HG03565 (cell line): ENCODE measurements at regions not wholly inside any gene's neighbourhood (a gene's known extent, or its start where the extent isn't known, plus 50 kb on each side); places are given as distances from the start of the nearest gene placed in this dataset.

ENCODE experiments used
- ATAC-seq: cut with Tn5 transposase; IDR thresholded peaks from one replicate; pipeline ENCODE4 v1.9.1; 2021; ENCODE audit warnings: mild to moderate bottlenecking, moderate library complexity; ENCODE audit not compliant: unreplicated experiment

DNA sequence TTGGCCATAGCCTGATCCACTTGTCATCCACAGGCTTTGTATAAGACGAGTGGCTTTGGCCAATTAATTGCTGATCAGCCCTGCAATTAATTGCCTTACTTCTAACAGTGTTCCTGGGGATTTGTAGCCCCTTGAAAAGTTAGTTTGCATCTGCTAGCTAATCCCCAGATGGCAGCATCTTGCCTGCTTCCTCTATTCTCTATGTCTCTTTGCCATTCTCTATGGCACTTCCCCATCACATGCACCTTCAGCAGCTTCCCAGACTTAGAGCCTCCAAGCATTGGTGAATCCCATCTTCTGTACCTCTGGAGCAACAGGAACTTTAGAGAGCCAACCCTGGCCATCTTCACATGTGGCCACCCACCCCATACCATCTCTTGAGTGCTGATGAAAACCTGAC, 197.0 kb upstream of the DMAC1 start:
- ATAC-seq, result no peak

GRCh38 chr9:7988644-7989280, 189.2 kb upstream of the DMAC1 start:
- ATAC-seq, result no peak

- ATAC-seq, result no peak
These were observed 185.1 kb upstream of the DMAC1 start for GRCh38 chr9:7984692-7985091.

GRCh38 chr9:7984203-7984602, 184.6 kb upstream of the DMAC1 start:
- no peak for ATAC-seq

DNA sequence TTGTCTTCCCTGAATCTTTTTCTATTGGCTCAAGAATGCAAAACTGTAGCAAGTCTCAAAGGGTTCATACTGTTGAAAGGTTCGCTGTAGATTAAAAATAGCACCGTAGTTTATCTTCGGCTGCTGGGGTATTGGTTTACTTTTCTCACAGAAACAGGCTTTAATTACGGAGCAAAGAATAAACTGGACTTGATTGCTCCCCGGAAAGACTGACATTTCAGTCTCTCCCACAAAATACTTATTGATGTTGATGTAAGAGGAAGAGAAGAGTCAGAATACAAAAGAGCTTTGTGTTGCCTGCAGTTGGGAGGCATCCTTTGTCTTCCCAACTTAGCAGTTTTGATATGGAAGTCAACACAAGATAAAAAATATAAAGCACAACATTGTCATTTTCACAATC, 183.9 kb upstream of the DMAC1 start:
- ATAC-seq, result no peak

DNA sequence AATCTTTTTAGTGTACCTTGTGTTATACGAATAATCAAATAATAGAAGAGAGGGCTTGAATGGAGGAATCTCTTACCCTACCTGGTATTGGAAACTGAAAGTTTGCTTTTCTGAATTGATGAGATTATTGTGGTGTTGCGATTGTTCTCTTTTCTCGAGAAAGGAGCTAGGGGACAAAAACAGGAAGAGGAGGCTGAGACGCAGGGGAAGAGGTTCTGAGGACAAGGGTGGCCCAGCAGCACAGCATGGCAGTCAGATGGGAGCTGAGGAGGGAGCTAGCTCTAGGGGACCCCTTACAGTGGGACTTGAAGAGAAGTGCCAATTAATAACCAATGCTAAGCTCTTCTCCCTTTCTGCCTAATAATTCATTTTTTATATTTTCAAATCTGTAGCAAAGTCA, 183.3 kb upstream of the DMAC1 start:
- ATAC-seq, result no peak

DNA sequence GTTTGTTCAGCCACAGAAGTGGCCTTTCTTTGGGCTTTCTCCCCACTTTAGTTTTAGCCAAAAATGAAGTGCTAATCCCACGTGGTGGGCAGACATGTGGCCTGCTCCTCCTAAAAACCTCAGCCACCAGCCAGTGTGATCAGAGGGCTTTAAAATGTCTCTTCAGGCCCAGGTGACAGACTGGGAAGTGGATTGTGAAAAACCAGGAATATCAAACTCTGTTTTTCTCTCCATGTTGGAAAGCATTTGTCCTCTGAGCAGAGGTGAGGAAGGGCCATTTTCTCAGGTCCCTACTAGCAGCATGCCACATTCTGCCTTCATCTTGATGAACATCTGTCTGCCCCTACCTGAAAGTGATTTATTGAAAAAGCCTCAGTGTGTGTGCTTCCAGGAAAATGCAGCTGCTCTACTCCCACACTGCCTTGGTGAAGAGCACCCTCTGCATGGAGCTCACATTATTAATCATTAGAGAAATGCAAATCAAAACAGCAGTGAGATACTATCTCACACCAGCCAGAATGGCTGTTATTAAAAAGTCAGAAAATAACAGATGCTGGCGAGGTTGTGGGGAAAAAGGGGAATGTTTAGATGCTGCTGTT, 181.2 kb upstream of the DMAC1 start:
- no peak for ATAC-seq

DNA sequence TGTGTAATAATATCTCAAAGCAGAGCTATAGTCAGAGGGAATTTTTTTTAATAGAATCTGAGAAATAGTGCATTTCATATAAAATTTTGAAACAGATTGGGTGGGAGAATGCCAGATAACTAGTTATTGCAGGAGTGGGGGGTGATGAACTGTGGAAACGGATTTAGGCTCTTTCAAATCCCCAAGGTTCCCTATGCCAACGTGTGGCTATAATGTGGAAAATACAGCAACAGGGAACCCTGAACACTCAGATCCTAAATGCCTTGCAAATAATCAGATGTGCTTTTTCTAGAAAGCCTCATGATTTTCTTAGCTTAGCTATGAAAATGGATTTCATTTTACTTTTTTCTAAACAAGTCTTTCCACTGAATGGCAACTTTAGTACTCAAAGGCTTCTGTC, 180.5 kb upstream of the DMAC1 start:
- no peak for ATAC-seq

- no peak for ATAC-seq
These were observed 180.0 kb upstream of the DMAC1 start for GRCh38 chr9:7979611-7980010.

- ATAC-seq, result no peak
These were observed 178.0 kb upstream of the DMAC1 start for GRCh38 chr9:7977586-7977985.

DNA sequence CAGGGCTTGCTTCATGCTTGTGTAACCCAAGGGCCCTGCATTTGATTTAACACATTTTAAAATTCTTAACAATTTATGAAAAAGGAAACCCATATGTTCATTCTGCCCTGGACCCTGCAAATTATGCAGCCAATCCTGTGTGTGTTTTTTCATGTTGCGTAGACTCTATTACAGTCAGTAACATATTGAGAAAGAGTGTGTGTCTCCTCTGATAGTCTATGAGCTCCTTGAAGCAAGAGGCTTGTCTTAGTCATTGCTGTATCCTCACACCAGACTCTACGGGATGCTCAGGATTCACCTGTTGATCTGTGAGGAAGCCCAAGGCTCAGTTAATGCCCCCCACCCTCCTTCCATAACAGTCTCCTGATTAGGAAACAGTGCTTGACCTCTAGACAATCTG, 177.3 kb upstream of the DMAC1 start:
- ATAC-seq, result no peak

DNA sequence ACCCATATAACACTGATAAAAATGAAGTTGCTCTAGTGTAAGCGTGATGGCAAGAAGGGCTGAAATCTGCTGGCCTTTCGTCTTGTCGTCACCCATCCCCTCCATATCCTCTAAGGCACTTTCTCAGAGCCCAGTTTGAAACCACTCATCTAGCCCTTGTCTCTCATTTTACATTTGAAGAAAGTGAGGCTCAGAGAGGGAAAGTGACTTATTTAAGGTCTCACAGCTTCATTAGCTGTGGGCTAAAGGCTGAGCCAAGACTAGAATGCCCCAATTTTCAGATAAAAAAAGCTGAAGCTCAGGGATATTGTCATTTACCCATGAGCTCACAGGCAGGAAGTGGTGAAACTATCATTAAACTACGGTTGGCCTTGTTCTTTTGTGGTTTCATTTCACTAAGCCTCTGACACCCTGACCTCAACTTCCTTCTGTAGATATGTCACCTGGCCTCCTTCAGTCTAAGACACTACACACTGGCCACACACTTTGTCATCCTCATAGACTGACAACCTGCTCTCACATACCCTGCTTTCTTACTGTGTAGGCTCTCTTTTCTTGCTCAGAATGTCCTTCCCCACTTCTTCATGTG, 176.7 kb upstream of the DMAC1 start:
- ATAC-seq, result peak; percentile 97

GRCh38 chr9:7975336-7975735, 175.8 kb upstream of the DMAC1 start:
- no peak for ATAC-seq

DNA sequence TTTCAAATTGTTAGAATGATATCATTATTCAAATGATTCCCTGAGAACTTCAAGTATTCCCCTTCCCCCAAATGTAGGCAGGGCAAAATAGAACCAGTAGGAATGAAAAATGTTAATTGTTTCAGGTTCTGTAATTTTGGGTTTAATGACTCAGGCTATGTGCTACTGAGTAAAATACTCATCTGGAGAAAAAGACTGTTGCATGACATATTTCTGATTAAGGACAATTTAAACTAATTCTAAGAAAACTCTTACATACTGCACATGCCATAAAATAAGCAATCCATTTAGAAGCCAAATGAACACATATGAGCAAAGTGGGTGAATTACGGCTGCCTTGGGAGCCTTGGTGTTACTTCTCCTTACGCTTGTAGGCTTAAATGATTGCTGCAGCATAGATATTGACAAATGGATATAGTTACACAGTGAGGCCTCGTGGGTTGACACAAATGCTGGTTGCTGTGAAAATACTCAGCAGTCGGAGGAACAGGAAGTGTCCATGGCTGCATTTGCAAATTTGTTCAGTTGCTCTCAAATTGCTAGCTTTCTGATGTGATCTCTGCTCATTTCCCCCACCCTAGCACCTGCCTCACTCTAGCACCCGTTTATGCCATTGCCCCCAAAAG, 174.9 kb upstream of the DMAC1 start:
- ATAC-seq, result no peak

GRCh38 chr9:7973123-7973522, 173.5 kb upstream of the DMAC1 start:
- ATAC-seq, result no peak

DNA sequence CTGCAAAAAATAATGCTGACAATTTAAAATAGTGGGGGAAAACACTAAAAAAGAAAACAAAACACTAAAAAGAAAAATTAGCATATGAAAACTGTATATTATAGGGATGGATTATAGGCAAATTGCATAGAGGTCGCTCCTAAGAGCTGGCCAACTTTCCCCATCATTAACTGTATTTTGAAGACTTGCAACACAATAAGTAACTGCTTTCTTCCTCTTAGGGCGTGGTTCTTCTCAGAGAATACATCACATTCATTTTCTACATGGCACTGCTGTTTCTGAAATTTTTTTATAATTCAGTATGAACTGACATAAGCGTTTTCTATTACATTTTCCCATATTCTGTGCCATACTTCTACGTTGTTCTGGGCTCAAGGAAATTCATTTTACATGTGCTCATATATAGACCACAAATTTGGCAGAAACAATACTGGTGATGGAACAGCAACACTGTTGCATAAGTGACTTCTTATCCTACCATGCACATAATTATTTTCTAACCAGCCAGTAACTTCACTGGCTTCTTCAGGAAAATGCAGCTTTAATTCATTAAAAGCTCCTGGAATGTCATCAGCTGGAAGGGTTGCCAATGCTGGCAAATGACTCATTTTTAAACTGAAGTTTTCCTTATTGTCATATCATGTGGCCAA, 171.2 kb upstream of the DMAC1 start:
- no peak for ATAC-seq

DNA sequence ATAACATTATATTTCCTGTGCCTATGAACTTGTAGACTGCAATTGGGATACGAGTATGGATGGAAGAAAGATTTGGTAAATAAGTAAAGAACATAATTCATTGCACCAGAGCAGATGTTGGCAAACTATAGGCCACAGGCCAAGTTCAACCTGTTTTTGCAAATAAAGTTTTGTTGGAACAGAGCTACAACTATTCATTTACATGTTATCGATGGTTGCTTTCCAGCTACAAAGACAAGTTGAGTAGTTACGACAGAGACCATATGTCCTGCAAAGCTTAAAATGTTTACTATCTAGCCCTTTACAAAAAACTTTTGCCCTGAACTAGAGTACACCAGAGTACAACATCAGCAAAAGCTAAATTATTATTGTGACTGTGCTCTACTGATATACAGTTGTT, 169.1 kb upstream of the DMAC1 start:
- no peak for ATAC-seq

DNA sequence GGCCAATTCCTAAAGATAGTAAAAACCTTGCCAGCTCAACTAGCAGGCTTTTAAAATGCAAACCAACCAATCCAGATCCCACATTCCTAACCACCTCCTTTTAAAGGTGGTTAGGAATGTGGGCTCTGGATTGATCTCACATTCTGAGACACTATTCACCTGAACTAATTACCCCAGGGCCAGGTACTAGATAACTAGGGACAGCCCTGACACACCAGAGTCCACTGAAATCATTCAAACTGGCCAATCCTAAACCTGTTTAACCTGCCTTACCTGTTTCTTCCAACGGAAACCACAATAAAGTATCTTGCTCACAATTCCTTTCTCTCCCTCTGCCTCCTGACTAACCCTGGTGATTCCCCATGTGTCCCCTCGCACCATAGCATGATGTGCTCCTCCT, 168.3 kb upstream of the DMAC1 start:
- no peak for ATAC-seq

DNA sequence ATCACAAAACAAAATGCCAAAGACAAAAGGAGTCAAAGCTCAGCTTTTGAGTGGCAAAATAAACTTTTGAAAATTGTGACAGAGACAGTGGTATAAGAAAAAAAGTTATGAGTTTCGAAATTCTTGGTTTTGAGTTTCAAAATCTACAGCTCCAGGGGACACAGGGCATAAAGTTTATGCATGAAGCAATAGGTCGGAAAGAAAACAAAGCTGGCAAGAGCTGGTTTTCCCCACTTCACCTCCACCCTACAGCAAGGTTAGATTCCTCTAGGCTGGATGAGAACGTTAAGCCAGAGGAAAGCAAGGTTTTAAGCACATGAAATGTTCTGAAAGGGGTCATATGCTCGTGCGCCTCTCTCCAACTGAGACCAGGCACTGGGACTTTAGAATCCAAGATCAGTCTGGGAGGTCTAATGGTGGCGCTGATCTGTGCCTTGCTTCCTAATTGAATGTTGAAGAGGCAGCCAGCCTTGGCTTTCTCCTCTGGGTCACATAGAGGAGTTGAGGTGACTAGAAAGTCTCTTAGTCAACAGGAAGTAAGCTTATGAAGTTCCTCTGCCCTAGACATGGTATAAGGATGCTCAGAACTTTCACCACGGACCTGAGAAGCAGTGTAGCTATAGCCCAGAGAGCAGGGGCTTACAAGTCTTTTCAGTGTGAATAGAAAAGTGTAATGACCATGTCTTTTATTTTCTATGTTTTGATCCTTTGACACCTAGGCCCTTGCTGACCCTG, 167.7 kb upstream of the DMAC1 start:
- ATAC-seq, result no peak

GRCh38 chr9:7965063-7965462, 165.5 kb upstream of the DMAC1 start:
- no peak for ATAC-seq

GRCh38 chr9:7963026-7963425, 163.4 kb upstream of the DMAC1 start:
- ATAC-seq, result no peak
